ENCODE measurements at regions not wholly inside any gene's neighbourhood (a gene's known extent, or its start where the extent isn't known, plus 50 kb on each side); places are given as distances from the start of the nearest gene placed in this dataset.
A peak's percentile ranks its signal among the peaks of the same experiment; 100 is the strongest.

GRCh38 chr1:116299248-116299647, 73.8 kb upstream of the ATP1A1 start:
- DNase-seq = no peak

DNA sequence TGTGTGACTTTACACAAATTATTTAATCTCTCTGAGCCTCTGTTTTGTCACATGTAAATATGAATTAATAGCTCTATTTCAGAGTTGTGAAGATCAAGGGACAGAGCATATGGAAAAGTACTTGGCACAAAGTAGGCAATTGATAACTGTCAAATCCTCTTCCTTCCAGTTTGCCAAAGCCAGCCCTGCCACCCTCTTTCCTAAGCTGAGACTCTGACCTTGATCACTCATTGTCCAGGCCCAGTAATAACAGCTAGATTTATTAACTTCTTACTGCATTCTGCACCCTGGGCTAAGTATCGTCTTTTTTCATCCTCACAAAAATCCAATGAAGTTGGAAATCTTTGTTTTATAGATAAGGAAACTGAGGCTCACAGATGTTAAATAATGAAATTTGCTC, 70.8 kb upstream of the ATP1A1 start:
- DNase-seq = no peak

DNA sequence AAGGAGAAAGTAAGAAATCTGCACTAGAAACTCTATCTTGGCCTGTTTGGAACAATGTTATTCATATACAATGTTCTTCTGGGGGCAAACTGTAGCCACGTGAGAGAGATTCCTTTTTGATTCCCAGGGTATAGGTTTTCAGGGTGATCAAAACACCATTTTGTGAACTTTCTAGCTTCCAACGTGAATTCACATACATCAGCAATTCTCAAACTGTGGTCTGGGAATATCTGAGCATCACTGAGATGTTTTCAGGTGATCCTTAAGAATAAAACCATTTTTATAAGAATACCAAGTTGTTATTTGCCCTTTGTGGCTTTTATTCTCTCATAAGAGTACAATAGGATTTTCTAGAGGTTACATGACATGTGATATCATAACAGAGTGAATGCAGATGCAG, 66.9 kb upstream of the ATP1A1 start:
- no peak for DNase-seq

GRCh38 chr1:116306840-116307442, 66.1 kb upstream of the ATP1A1 start:
- DNase-seq = no peak

DNA sequence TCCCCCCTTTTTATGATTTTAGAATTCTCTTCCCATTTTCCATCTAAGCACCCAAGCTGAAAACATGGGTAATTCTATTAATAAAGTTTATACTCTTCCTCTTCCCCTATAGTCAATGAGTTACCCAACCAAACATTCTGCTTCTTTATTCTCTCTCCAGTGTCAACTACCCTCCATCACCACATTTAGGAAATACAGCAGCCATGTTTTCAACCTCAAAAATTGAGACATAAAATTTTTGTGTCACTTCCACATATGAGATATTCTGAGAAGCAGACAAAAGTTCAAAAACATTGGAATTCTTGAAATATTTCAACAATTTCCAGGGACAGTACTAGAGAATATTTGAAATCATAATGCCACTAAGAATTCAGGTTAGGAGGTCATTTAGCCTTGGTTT, 64.8 kb upstream of the ATP1A1 start:
- no peak for DNase-seq

DNA sequence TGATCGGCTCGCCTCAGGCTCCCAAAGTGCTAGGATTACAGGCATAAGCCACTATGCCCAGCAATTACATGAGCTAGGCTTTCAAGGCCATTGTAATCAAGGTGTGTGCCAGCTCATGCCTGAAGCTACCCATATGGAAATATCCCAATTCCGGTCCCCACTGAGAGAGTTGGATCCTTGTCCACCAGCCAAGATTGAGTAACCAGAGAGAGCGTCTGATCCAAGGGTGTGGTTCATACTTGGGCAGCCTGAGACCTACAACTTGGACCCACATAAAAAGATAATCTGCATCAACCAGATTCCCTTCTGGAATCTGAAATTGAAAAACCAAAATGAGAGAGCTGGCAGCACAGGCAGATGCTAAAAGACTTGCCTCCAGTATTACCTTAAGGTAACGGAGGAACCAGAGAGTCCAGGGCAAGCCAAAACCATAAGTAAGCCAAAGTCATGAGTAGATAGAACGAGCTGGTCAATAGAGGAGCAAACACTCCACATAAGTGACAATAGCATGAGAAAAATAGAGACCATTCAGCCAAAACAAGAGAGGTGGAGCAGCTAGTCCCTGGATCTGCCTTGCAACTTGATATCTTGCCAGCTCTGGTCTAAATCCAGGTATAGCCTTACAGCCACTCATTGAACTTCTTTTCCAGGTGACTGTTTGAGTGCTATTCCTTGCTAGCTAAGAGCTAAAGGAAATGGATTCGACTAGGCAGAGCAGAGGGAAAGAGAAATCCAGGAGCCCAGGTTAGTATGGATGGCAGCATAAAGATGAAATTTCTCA, 63.8 kb upstream of the ATP1A1 start:
- peak; percentile 42 for DNase-seq

GRCh38 chr1:116310180-116310579, 62.9 kb upstream of the ATP1A1 start:
- no peak for DNase-seq

DNA sequence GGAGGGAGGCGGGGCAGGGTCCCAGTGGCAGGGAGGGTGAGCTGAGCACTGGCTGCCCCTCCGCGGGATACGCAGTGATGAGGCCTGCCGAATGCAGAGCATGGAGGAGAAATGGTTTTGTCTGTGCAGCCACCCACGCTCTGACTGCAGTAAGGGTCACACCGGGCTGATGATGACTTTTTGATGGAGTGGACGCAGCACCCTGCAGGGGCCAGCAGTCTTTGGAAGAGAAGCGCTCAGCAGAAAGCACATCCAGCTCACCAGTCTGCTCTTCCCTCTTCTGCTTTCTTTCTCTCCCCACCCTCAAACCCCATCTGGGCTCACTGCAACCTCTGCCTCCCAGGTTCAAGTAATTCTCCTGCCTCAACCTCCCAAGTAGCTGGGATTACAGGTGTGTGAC, 61.9 kb upstream of the ATP1A1 start:
- no peak for DNase-seq

DNA sequence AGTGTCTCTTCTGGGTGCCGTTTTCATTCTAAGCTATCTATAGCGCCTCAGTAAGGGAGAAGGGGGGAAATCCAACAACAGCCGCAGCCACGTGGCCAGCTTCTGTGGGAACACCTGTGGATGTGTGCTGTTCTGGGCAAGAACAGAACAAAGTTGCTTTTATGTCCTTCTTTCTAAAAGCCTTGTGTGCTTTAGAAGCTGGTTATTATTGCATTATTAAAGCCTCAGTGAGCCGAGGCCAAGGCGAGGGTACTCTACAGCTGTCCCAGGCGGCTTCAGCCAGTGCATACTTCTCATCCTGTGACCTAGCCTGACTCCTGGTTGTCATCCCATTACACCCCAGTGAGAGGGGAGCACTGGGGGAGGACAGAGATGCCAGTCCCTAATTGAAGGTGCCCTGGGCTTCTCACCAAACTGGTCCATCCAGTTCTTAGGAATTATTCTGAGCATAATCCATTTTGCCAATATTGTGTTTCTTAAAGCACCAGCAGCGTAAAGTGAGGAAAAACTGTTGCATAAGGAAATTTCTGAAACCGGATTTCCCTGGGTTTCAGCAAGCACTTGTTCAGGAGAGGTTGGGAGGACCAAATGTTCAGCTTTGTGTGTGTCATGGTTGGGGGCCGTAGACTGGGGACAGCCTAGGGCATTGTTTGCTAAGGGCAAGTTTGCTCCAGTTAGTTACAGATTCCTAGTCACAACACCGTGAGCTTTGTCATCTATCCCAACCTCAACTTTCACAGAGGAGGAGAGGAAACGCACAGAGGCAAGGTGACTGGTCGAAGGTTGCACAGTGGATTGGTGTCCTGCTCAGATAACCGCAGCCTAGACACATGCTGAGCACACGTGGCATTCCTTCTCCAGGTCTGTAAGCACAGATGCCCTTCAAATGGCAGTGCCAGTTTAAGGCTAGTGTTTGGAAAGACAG, 61.0 kb upstream of the ATP1A1 start:
- DNase-seq = peak; percentile 76

- DNase-seq = no peak
Measured at GRCh38 chr1:116312681-116313069, 60.4 kb upstream of the ATP1A1 start.

DNA sequence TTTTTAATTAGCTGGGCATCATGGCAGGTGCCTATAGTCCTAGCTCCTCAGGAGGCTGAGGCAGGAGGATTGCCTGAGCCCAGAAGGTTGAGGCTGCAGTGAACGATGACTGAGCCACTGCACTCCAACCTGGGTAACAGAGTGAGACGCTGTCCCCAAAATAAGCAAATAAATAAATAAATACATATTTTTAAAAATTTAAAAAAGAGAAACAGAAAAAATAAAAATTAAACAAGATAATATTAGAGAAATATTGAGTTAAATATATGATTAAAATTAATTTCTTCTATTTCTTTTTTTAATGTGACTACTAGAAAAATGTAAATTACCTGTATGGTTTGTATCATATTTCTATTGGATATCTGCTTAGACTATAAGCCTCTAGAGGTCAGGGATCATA, 59.3 kb upstream of the ATP1A1 start:
- no peak for DNase-seq

DNA sequence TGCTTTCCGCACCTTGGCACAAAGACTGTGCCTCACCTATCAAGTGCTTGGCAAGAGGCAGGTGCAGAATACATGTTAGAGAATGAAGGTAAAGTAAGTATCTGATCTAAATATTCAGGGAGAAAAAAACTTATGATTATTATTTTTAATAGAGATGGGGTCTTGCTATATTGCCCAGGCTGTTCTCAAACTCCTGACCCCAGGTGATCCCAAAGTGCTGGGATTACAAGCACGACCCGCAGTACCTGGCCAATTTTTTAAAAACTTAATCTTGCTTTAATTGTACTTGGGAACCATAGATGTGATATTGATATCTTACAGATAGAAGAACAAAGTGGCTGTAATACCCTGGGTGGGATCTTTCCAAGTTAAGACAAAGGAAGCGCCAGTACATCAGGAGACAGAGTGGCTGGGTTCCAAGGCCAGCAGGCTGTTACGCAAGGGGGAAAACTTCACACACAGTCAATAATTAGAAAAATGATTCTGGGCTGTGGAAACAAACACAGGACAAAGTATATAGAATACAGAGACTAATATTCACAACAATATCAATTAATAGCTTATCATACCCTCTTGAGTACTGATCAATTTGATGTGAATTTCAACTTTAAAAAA, 58.6 kb upstream of the ATP1A1 start:
- no peak for DNase-seq

GRCh38 chr1:116316373-116316772, 56.7 kb upstream of the ATP1A1 start:
- DNase-seq = no peak

DNA sequence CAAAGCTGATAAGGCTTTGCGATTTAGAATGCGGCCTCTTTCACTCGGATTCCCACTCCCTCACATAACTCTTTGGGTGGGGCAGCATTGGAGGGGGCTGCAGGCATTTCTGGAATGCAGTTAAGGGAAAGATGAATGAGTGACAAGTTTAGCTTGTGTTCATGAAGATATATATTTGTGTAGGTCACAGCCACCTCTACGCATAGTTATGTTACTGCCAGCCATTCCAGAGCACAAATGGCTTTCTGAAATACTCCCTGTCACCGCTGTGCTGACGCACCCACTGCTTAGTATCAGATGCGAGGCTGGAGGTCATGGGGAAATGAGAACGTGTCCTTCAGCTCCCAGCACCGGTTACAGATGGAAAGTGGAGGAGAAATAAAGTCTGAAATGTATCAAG, 54.1 kb upstream of the ATP1A1 start:
- DNase-seq = no peak

DNA sequence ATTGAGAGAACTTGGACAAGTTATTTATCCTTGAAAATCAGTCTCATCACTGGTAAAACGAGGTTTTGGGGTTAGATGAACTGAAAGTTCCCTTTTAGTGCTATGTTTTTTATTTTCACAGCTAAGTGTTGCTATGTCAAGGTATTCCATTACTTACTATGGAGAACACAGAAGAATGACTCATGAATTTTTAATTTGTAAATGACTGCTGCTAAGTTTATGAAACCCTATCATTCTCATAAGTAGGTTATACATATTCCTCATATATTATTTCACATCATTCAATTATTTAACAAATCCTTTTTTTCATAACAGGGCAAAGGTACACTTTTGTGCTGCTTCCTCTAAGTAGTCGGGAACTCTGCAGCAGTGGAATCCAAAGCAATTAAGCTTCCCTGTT, 52.2 kb upstream of the ATP1A1 start:
- no peak for DNase-seq

- DNase-seq = peak; percentile 68
Measured at GRCh38 chr1:116321766-116322175, 51.3 kb upstream of the ATP1A1 start.

DNA sequence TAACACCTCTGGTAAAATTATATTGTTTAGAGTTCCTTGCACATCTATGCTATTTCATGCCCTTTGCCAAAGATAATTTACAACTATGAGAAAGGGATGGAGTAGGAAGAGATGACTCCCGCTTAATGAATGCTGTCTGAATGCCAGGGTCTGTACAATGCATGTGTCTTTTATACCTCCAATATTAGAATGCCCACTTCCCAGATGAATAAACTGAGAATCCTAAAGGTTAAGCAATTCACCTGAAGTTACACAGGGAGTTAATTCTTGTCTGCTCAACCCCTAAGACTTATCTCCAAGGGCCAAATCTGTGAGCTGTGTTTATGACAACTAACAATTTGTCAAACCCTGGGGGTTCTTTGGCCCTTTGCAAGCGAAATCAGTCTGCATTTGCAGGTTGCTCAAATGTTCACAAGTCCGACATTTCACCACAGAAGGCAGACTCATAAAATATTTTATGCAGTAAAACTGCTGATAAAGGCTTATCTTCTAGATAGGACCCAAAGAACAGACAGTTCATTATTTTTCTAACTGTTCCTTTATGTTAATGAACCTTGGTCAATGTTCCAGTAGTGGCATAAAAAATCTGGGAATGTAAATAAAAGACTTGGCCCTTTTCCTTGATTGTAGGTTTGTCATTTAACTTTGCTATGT, 50.2 kb upstream of the ATP1A1 start:
- DNase-seq = no peak

All from NCI-H748 treated with DMSO at 0.1 percent for 48 hours (cell line).